Prostate gland (tissue), 2 donors: ENCODE measurements at regions not wholly inside any gene's neighbourhood (a gene's known extent, or its start where the extent isn't known, plus 50 kb on each side); places are given as distances from the start of the nearest gene placed in this dataset.

ENCODE experiments used
- CTCF ChIP-seq, 4 experiments: fragments of 200-600 bp in 2 of 4; fragments of 450-650 bp in 2 of 4; sonication (generic) in 2 of 4; IDR thresholded peaks; 1 replicate in 3 of 4; 2 replicates in 1 of 4; pipeline ENCODE4 v1.5.1; 2016 to 2019; ENCODE audit warnings: antibody characterized with exemption in 4 of 4, mild to moderate bottlenecking in 2 of 4, moderate library complexity in 2 of 4
- POLR2A ChIP-seq: fragments of 450-650 bp; IDR thresholded peaks from one replicate; pipeline ENCODE4 v1.6.1; 2016; ENCODE audit warnings: antibody characterized with exemption, mild to moderate bottlenecking

DNA sequence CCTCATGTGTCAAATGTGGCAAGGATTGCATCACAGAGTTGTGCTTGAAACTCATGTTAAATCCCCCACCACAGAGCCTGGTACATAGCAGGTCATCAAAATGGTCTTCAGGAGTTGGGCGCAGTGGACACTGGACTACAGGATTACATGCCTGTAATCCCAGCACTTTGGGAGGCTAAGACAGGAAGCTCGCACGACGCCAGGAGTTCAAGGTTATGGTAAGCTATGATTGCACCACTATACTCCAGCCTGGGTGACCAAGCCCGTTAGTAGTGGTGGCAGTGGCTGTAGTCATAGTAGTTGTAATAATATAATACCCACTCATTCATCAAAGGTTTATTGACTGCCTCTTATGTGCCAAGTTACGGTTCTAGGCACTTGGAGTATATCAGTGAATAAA, 123.4 kb upstream of the IRF2BP2 start:
- TF ChIP-seq CTCF (IDR thresholded peaks at IDR 0.05) = no peak
- no peak for TF ChIP-seq POLR2A
